ENCODE measurements at regions not wholly inside any gene's neighbourhood (a gene's known extent, or its start where the extent isn't known, plus 50 kb on each side); places are given as distances from the start of the nearest gene placed in this dataset.

DNA sequence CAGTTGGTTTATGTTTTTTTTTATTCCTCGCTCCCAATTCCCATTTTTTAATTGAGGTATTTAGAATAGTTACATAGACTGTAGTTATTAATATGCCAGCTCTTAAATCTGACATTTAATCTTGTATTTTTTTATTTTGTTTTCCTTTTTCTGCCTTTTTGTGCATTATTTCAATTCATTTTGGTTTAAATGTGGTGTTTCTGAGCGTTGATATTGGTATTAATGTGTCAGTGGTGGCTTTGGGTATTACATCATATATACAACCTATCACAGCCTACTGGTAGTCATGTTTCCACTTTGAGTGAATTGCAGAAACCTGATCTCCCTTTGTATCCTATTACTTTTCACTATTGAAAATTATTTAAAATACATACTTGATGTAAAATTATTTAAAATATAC, 1027.3 kb downstream of the KCNT2 start:
- Histone ChIP-seq H3K9me3 (ENCODE audit: severe bottlenecking) (no peaks in the 10 kb centered on the region), H3K36me3 (ENCODE audit: low read depth) (no peaks in the 10 kb centered on the region), H3K27me3 (ENCODE audit: insufficient read depth, poor library complexity, severe bottlenecking) (no peaks in the 10 kb centered on the region), H3K27ac (ENCODE audit: poor library complexity, severe bottlenecking) (no peak overlapping the region), H3K4me3 (ENCODE audit: severe bottlenecking) (no peak overlapping the region), H3K4me1 (ENCODE audit: insufficient read depth, poor library complexity, severe bottlenecking) (no peaks in the 10 kb centered on the region)
- ATAC-seq (ENCODE audit: low read depth) = no peak
- TF ChIP-seq, protein P1, sequence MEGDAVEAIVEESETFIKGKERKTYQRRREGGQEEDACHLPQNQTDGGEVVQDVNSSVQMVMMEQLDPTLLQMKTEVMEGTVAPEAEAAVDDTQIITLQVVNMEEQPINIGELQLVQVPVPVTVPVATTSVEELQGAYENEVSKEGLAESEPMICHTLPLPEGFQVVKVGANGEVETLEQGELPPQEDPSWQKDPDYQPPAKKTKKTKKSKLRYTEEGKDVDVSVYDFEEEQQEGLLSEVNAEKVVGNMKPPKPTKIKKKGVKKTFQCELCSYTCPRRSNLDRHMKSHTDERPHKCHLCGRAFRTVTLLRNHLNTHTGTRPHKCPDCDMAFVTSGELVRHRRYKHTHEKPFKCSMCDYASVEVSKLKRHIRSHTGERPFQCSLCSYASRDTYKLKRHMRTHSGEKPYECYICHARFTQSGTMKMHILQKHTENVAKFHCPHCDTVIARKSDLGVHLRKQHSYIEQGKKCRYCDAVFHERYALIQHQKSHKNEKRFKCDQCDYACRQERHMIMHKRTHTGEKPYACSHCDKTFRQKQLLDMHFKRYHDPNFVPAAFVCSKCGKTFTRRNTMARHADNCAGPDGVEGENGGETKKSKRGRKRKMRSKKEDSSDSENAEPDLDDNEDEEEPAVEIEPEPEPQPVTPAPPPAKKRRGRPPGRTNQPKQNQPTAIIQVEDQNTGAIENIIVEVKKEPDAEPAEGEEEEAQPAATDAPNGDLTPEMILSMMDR (IDR thresholded peaks at IDR 0.05; ENCODE audit: poor library complexity, severe bottlenecking) = no peak
- no peak for DNase-seq (ENCODE audit: low spot score)

GRCh38 chr1:195577748-195578147, 1030.5 kb downstream of the KCNT2 start:
- TF ChIP-seq, protein P1 (IDR thresholded peaks at IDR 0.05; ENCODE audit: poor library complexity, severe bottlenecking) = no peak
- DNase-seq (ENCODE audit: low spot score) (no peak), ATAC-seq (ENCODE audit: low read depth) (no peak)
- Histone ChIP-seq H3K27me3 (ENCODE audit: insufficient read depth, poor library complexity, severe bottlenecking) (no peaks in the 10 kb centered on the region), H3K27ac (ENCODE audit: poor library complexity, severe bottlenecking) (no peak overlapping the region), H3K9me3 (ENCODE audit: severe bottlenecking) (no peaks in the 10 kb centered on the region), H3K4me1 (ENCODE audit: insufficient read depth, poor library complexity, severe bottlenecking) (no peaks in the 10 kb centered on the region), H3K36me3 (ENCODE audit: low read depth) (no peaks in the 10 kb centered on the region), H3K4me3 (ENCODE audit: severe bottlenecking) (no peak overlapping the region)

DNA sequence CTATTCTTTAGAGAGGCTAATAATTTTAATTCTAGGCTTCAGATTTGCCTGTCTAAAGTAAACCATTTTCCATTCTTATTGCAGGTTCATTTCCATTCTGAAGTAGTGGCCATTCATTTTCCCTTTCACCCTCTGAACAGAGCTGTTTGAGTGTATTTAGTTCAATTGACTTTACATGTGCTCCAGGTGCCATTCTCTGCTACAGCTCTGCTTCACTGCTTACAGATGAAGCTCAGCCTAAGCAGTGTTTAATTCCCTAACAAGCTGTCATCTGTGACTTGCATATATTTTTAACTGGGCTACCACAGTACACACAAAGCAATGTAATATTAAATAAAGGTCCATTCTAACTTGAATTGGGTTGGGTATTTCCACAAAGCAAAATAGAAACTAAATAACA, 1031.6 kb downstream of the KCNT2 start:
- no peaks in the 10 kb centered on the region for H3K4me1 ChIP-seq (ENCODE audit: insufficient read depth, poor library complexity, severe bottlenecking)
- no peaks in the 10 kb centered on the region for H3K36me3 ChIP-seq (ENCODE audit: low read depth)
- H3K9me3 ChIP-seq (ENCODE audit: severe bottlenecking) = no peaks in the 10 kb centered on the region
- no peak for DNase-seq (ENCODE audit: low spot score)
- no peaks in the 10 kb centered on the region for H3K27me3 ChIP-seq (ENCODE audit: insufficient read depth, poor library complexity, severe bottlenecking)
- no peak for ATAC-seq (ENCODE audit: low read depth)
- no peak overlapping the region for H3K4me3 ChIP-seq (ENCODE audit: severe bottlenecking)
- no peak overlapping the region for H3K27ac ChIP-seq (ENCODE audit: poor library complexity, severe bottlenecking)
- TF ChIP-seq, protein P1 (IDR thresholded peaks at IDR 0.05; ENCODE audit: poor library complexity, severe bottlenecking) = no peak

DNA sequence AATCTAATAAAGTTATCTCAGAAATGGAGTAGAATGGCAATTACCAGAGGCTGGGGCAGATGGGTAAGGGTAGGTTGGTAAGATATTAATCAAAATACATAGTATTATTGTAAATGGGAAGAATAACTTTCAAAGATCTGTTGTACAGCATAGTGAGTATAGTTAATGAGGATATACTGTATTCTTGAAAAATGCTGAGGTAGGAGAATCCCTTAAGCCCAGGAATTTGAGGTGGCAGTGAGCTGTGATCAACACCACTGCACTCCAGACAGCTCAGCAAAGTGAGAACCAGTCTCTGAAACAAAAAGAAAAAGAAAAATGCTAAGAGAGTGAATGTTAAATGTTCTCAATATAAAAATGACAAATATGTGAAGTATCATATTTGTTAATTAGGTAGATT, 1033.7 kb downstream of the KCNT2 start:
- H3K9me3 ChIP-seq (ENCODE audit: severe bottlenecking) = no peaks in the 10 kb centered on the region
- no peaks in the 10 kb centered on the region for H3K4me1 ChIP-seq (ENCODE audit: insufficient read depth, poor library complexity, severe bottlenecking)
- ATAC-seq (ENCODE audit: low read depth) (no peak), DNase-seq (ENCODE audit: low spot score) (no peak)
- H3K27me3 ChIP-seq (ENCODE audit: insufficient read depth, poor library complexity, severe bottlenecking) = no peaks in the 10 kb centered on the region
- no peak overlapping the region for H3K4me3 ChIP-seq (ENCODE audit: severe bottlenecking)
- no peak overlapping the region for H3K27ac ChIP-seq (ENCODE audit: poor library complexity, severe bottlenecking)
- TF ChIP-seq, protein P1 (IDR thresholded peaks at IDR 0.05; ENCODE audit: poor library complexity, severe bottlenecking) = no peak
- no peaks in the 10 kb centered on the region for H3K36me3 ChIP-seq (ENCODE audit: low read depth)

DNA sequence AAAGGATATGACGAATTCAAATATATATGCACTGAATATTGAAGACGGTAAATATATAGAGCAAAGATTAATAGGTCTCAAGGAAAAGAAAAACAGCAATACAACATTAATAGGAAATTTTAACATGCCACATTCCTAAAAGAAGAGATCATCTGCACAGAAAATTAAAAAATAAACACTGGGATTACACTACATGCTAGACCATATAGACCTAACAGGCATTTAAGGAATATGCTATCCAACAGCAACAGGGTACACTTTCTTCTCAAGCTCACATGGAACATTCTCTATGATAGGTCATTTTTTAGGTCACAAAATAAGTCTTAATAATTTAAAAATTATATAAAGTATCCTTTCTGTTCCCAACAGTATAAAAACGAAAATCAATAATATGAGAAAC, 1038.3 kb downstream of the KCNT2 start:
- DNase-seq (ENCODE audit: low spot score) (no peak), ATAC-seq (ENCODE audit: low read depth) (no peak)
- H3K27me3 ChIP-seq (ENCODE audit: insufficient read depth, poor library complexity, severe bottlenecking) = no peaks in the 10 kb centered on the region
- TF ChIP-seq, protein P1 (IDR thresholded peaks at IDR 0.05; ENCODE audit: poor library complexity, severe bottlenecking) = no peak
- no peak overlapping the region for H3K27ac ChIP-seq (ENCODE audit: poor library complexity, severe bottlenecking)
- no peaks in the 10 kb centered on the region for H3K36me3 ChIP-seq (ENCODE audit: low read depth)
- no peaks in the 10 kb centered on the region for H3K9me3 ChIP-seq (ENCODE audit: severe bottlenecking)
- H3K4me1 ChIP-seq (ENCODE audit: insufficient read depth, poor library complexity, severe bottlenecking) = no peaks in the 10 kb centered on the region
- no peak overlapping the region for H3K4me3 ChIP-seq (ENCODE audit: severe bottlenecking)

All from RWPE2 (cell line).